MM.1S (cell line): ENCODE measurements at regions not wholly inside any gene's neighbourhood (a gene's known extent, or its start where the extent isn't known, plus 50 kb on each side); places are given as distances from the start of the nearest gene placed in this dataset.

Experiments used
- DNase-seq: peaks from one replicate; pipeline ENCODE4 v3.0.0-alpha.2; 2015
- H2AFZ ChIP-seq: fragments of 300-600 bp; sonication (generic); 2 replicates; pipeline ENCODE4 v1.6.0; 2016; ENCODE audit warnings: antibody characterized with exemption, low read length
- H3F3A ChIP-seq: fragments of 300-600 bp; sonication (generic); 2 replicates; pipeline ENCODE4 v1.6.1; 2016; ENCODE audit warnings: mild to moderate bottlenecking, antibody characterized with exemption, low read length, moderate library complexity, mixed read lengths; ENCODE audit not compliant: insufficient read depth
- H3K27ac ChIP-seq: fragments of 300-600 bp; sonication (generic); 2 replicates; pipeline ENCODE4 v1.5.1; 2016; ENCODE audit warnings: mild to moderate bottlenecking, low read length
- H3K27me3 ChIP-seq: fragments of 300-600 bp; sonication (generic); replicated peaks from 2 replicates; pipeline ENCODE4 v1.6.0; 2016; ENCODE audit warnings: low read length; ENCODE audit not compliant: insufficient read depth
- H3K36me3 ChIP-seq: fragments of 300-600 bp; sonication (generic); replicated peaks from 2 replicates; pipeline ENCODE4 v1.6.1; 2016; ENCODE audit warnings: mild to moderate bottlenecking, low read length, mixed read lengths; ENCODE audit not compliant: insufficient read depth
- H3K4me1 ChIP-seq: fragments of 300-600 bp; sonication (generic); 2 replicates; pipeline ENCODE4 v1.6.1; 2016; ENCODE audit warnings: low read length, mixed read lengths
- H3K4me2 ChIP-seq: fragments of 300-600 bp; sonication (generic); 2 replicates; pipeline ENCODE4 v1.6.0; 2016; ENCODE audit warnings: low read depth, low read length
- H3K4me3 ChIP-seq: fragments of 300-600 bp; sonication (generic); 2 replicates; pipeline ENCODE4 v1.5.1; 2016; ENCODE audit warnings: low read length, mixed read lengths
- H3K79me2 ChIP-seq: fragments of 300-600 bp; sonication (generic); 2 replicates; pipeline ENCODE4 v1.6.1; 2016; ENCODE audit warnings: mixed run types, low read length, mixed read lengths
- H3K9ac ChIP-seq: fragments of 300-600 bp; sonication (generic); 2 replicates; pipeline ENCODE4 v1.6.1; 2016; ENCODE audit warnings: low read length, mixed read lengths
- H3K9me2 ChIP-seq: fragments of 300-600 bp; sonication (generic); replicated peaks from 2 replicates; pipeline ENCODE4 v1.6.1; 2016; ENCODE audit warnings: mild to moderate bottlenecking, low read length, mixed read lengths; ENCODE audit not compliant: insufficient read depth
- H3K9me3 ChIP-seq: fragments of 300-600 bp; sonication (generic); replicated peaks from 2 replicates; pipeline ENCODE4 v1.6.1; 2016; ENCODE audit warnings: mild to moderate bottlenecking, low read length, mixed read lengths; ENCODE audit not compliant: insufficient read depth
- H4K20me1 ChIP-seq: fragments of 300-600 bp; sonication (generic); 2 replicates; pipeline ENCODE4 v1.6.1; 2016; ENCODE audit warnings: mild to moderate bottlenecking, low read length, moderate library complexity, mixed read lengths; ENCODE audit not compliant: insufficient read depth
- CTCF ChIP-seq: fragments of 300-600 bp; sonication (generic); IDR thresholded peaks from 2 replicates; pipeline ENCODE4 v1.5.1; 2016; ENCODE audit warnings: antibody characterized with exemption, low read length, mixed read lengths
- EZH2 ChIP-seq: fragments of 300-600 bp; sonication (generic); optimal IDR thresholded peaks from 2 replicates; pipeline ENCODE3; 2017; ENCODE audit warnings: low read depth, mild to moderate bottlenecking, antibody characterized with exemption, low read length, mixed read lengths
- EZH2phosphoT487 ChIP-seq: fragments of 300-600 bp; sonication (generic); IDR thresholded peaks from 2 replicates; pipeline ENCODE4 v1.6.1; 2018; ENCODE audit warnings: antibody characterized with exemption, low read length

GRCh38 chr15:26421065-26421464 lies 351.8 kb downstream of the GABRB3 start:
- no peak for DNase-seq
- H3K27ac ChIP-seq, result no peak overlapping the region
- H3K36me3 ChIP-seq, result no peaks in the 10 kb centered on the region
- H3K4me3 ChIP-seq, result no peak overlapping the region
- H3K79me2 ChIP-seq, result no peaks in the 10 kb centered on the region
- H3K4me1 ChIP-seq, result no peaks in the 10 kb centered on the region
- no peaks in the 10 kb centered on the region for H3F3A ChIP-seq
- no peaks in the 10 kb centered on the region for H3K9me3 ChIP-seq
- no peak overlapping the region for H3K4me2 ChIP-seq
- no peaks in the 10 kb centered on the region for H3K27me3 ChIP-seq
- no peak overlapping the region for H3K9ac ChIP-seq
- H2AFZ ChIP-seq, result no peak overlapping the region
- no peaks in the 10 kb centered on the region for H4K20me1 ChIP-seq
- no peak for TF ChIP-seq EZH2phosphoT487
- TF ChIP-seq CTCF, result no peak
- TF ChIP-seq EZH2, result no peak
- no peaks in the 10 kb centered on the region for H3K9me2 ChIP-seq

GRCh38 chr15:26395624-26396023 lies 377.2 kb downstream of the GABRB3 start:
- Histone ChIP-seq H3K9me3 (no peaks in the 10 kb centered on the region), H3K9me2 (no peaks in the 10 kb centered on the region)

GRCh38 chr15:26394801-26395200 lies 378.1 kb downstream of the GABRB3 start:
- TF ChIP-seq EZH2phosphoT487, result no peak
- no peak for TF ChIP-seq EZH2
- TF ChIP-seq CTCF, result no peak
- H3K9me3 ChIP-seq, result no peaks in the 10 kb centered on the region
- H3K9me2 ChIP-seq, result no peaks in the 10 kb centered on the region
- no peak overlapping the region for H3K9ac ChIP-seq
- DNase-seq, result no peak
- H3K4me1 ChIP-seq, result no peaks in the 10 kb centered on the region
- H3K4me3 ChIP-seq, result no peak overlapping the region
- no peaks in the 10 kb centered on the region for H3K36me3 ChIP-seq
- no peak overlapping the region for H2AFZ ChIP-seq
- no peaks in the 10 kb centered on the region for H3K27me3 ChIP-seq
- no peaks in the 10 kb centered on the region for H4K20me1 ChIP-seq
- H3F3A ChIP-seq, result no peaks in the 10 kb centered on the region
- no peaks in the 10 kb centered on the region for H3K79me2 ChIP-seq
- H3K4me2 ChIP-seq, result no peak overlapping the region
- H3K27ac ChIP-seq, result no peak overlapping the region

More at GRCh38 chr15:26395624-26396023, 377.2 kb downstream of the GABRB3 start:
- Histone ChIP-seq H3K27me3 (no peaks in the 10 kb centered on the region), H2AFZ (no peak overlapping the region), H4K20me1 (no peaks in the 10 kb centered on the region), H3K4me2 (no peak overlapping the region), H3K36me3 (no peaks in the 10 kb centered on the region), H3K79me2 (no peaks in the 10 kb centered on the region), H3F3A (no peaks in the 10 kb centered on the region), H3K4me3 (no peak overlapping the region), H3K27ac (no peak overlapping the region), H3K9ac (no peak overlapping the region), H3K4me1 (no peaks in the 10 kb centered on the region)
- no peak for DNase-seq
- TF ChIP-seq EZH2phosphoT487 (no peak), EZH2 (no peak), CTCF (no peak)

GRCh38 chr15:26392956-26393355 lies 379.9 kb downstream of the GABRB3 start:
- no peaks in the 10 kb centered on the region for H3K27me3 ChIP-seq
- H3K4me3 ChIP-seq, result no peak overlapping the region
- no peak overlapping the region for H2AFZ ChIP-seq
- no peaks in the 10 kb centered on the region for H4K20me1 ChIP-seq
- TF ChIP-seq EZH2 (no peak), EZH2phosphoT487 (no peak), CTCF (no peak)
- no peaks in the 10 kb centered on the region for H3K9me2 ChIP-seq
- H3K4me2 ChIP-seq, result no peak overlapping the region
- no peaks in the 10 kb centered on the region for H3F3A ChIP-seq
- no peaks in the 10 kb centered on the region for H3K36me3 ChIP-seq
- no peaks in the 10 kb centered on the region for H3K9me3 ChIP-seq
- no peak overlapping the region for H3K9ac ChIP-seq
- no peak overlapping the region for H3K27ac ChIP-seq
- no peak for DNase-seq
- no peaks in the 10 kb centered on the region for H3K79me2 ChIP-seq
- H3K4me1 ChIP-seq, result no peaks in the 10 kb centered on the region
